Astrocyte of the cerebellum (primary cell): ENCODE measurements at regions not wholly inside any gene's neighbourhood (a gene's known extent, or its start where the extent isn't known, plus 50 kb on each side); places are given as distances from the start of the nearest gene placed in this dataset.

ENCODE experiments used
- DNase-seq: peaks from one replicate; pipeline ENCODE4 v3.0.0-alpha.2; 2011; ENCODE audit warnings: low read depth
- H3K4me3 ChIP-seq: 2 replicates; pipeline ENCODE4 v1.5.1; 2011; ENCODE audit warnings: mild to moderate bottlenecking, low read depth, low read length, moderate library complexity
- CTCF ChIP-seq: IDR thresholded peaks from 2 replicates; pipeline ENCODE4 v1.5.1; 2012; ENCODE audit warnings: low read length, low read depth, moderate library complexity, mild to moderate bottlenecking; ENCODE audit errors: missing control alignments
- in situ Hi-C: cut with HindIII; loops from 2 replicates; pipeline ENCODE4 v1.10.0; 2017; ENCODE audit warnings: low sequenced_read_pairs

DNA sequence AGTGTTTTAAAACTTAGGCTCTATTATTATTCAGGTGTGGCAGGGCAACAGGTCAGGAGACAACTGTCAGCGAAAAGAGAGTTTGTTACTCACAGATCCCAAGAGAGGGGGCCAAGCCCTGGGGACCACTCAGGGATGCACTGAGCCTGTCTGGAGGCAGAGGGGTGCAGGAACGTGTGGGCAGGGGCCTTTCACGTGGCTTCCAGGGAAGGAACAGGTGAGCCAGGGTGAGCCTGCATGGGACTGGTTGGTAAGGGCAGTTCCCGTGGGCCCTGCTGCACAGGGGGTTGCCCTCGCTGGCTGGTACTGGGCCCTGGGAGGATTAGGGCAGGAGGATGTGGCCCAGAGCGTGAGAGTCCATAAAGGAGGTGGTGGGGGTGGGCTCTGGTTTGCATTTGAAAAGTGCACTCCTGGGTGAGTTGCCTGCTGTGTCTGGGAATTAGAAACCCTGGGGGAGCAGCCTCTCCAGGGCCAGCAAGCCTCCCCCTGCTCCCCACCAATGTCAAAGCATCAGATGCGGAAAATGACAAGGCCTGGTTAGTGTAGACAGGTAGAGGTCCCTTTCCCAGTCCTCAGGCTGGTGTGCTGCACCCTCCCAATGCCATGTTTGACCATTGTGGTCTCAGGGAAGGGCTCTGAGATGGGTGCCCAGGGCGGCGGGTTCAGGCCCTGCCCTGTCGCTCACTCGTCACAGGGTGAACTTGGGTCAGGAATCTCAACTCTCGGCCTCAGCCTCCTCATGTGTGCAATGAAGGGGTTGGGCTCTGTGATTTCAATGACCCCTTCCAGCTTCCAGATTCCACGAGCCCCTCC lies 127.4 kb upstream of the RPS6KA2 start:
- no peak for TF ChIP-seq CTCF
- in situ Hi-C loops = no loop called here
- no peak for DNase-seq
- no peak overlapping the region for H3K4me3 ChIP-seq

DNA sequence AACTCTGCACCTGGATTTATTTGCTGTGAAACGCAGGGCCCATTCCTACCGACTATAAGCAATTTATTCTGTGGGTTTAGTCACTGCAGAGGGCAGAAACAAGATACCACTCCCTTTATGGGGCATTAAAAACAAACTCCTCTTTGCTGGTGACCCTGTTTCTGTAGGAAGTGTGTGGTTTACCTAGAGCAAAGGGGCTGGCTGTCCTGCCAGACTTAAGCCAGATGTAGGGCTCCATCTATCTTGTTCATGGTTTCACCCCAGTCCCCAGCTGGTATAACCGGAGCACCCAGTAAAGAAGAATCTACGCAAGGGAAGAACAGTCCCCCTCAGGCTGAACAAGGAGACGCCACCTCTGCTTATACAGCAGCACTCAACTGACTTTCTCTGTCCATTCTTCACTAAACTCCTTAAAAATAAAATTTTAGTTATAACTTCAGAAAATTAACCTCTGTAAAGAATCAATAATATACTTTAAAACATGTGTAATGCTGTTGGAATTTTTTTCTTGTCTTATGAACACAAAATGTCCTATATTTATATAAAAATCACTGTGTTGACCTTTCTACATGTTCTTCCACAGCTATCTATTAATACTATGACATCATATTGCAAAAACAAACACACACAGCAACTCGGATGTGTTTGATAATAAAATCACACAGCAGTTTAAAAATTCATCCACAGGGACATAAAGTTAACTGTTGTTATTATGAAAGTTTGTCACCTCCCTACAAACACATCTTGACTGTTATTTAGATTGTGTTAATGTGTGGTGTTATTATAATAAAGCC lies 126.1 kb upstream of the RPS6KA2 start:
- in situ Hi-C loops = no loop called here
- H3K4me3 ChIP-seq = no peak overlapping the region
- no peak for DNase-seq
- no peak for TF ChIP-seq CTCF

GRCh38 chr6:166752097-166752496 lies 125.0 kb upstream of the RPS6KA2 start:
- in situ Hi-C loops = no loop called here
- no peak overlapping the region for H3K4me3 ChIP-seq
- DNase-seq = no peak
- TF ChIP-seq CTCF = no peak

GRCh38 chr6:166751051-166751595 lies 124.1 kb upstream of the RPS6KA2 start:
- in situ Hi-C loops = no loop called here
- no peak for DNase-seq
- TF ChIP-seq CTCF = no peak
- no peak overlapping the region for H3K4me3 ChIP-seq

DNA sequence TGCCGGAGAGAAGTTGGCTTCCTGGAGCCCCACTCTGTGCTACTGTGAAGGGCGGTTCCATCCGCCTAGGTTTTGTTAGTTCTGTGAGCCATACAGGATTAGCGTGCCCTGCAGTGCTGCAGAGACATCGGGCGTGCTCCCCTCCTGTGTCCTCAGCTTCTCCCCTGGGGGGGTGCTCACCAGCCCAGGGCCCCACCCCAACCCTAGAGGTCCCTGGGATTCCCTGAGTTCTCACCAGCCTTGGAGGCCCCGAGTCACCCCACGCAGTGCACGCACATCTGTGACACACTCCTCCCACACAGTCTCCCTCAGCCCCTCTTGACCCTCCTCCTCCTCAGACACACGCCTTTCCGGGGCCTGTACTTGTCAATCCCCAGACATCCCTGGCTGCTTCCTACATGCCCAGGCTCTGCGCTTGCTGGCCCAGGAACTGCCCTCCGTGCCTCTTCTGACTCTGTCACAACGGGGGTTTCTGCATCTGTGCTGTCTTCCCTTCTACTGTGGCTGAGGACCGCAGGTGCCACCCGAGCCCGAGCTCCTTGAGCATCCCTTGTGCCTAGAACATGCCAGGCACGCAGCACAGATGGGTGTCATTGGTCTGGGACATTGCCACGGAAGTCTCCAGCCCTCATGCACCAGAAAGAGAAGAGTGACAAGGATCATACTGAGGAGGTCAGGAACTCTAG lies 123.2 kb upstream of the RPS6KA2 start:
- in situ Hi-C loops = no loop called here
- no peak overlapping the region for H3K4me3 ChIP-seq
- DNase-seq = no peak
- TF ChIP-seq CTCF = no peak

- H3K4me3 ChIP-seq = no peak overlapping the region
- no peak for DNase-seq
- TF ChIP-seq CTCF = no peak
- in situ Hi-C loops = no loop called here
These were observed 122.6 kb upstream of the RPS6KA2 start for GRCh38 chr6:166749666-166750065.
